Endothelial cell of umbilical vein (primary cell): ENCODE measurements at regions not wholly inside any gene's neighbourhood (a gene's known extent, or its start where the extent isn't known, plus 50 kb on each side); places are given as distances from the start of the nearest gene placed in this dataset.
A peak's percentile ranks its signal among the peaks of the same experiment; 100 is the strongest.

Experiments used
- CTCF ChIP-seq, 2 donors: IDR thresholded peaks; 1 replicate in 1 of 2; 2 replicates in 1 of 2; pipeline ENCODE4 v1.5.1; 2011; ENCODE audit warnings: low read length in 2 of 2, mild to moderate bottlenecking in 2 of 2, moderate library complexity in 2 of 2, control low read depth in 1 of 2, inconsistent platforms in 1 of 2, low read depth in 1 of 2; ENCODE audit not compliant: insufficient read depth in 1 of 2; ENCODE audit errors: extremely low read depth in 1 of 2
- FOS ChIP-seq: IDR thresholded peaks from 2 replicates; pipeline ENCODE4 v1.6.1; 2011; ENCODE audit warnings: mild to moderate bottlenecking, low read length, moderate library complexity, borderline replicate concordance; ENCODE audit not compliant: insufficient read depth
- JUN ChIP-seq: IDR thresholded peaks from 2 replicates; pipeline ENCODE4 v1.6.1; 2011; ENCODE audit warnings: borderline replicate concordance, low read depth; ENCODE audit not compliant: insufficient read length, insufficient read depth
- MYC ChIP-seq: IDR thresholded peaks from one replicate; pipeline ENCODE4 v1.6.1; 2011; ENCODE audit warnings: mild to moderate bottlenecking, low read depth, low read length
- POLR2A ChIP-seq: IDR thresholded peaks from 2 replicates; pipeline ENCODE4 v1.6.1; 2012; ENCODE audit warnings: low read depth, mild to moderate bottlenecking, control low read depth, low read length

- peak; percentile 12 for TF ChIP-seq CTCF (IDR thresholded peaks at IDR 0.05; ENCODE audit: extremely low read depth in 1 of 2, insufficient read depth in 1 of 2, low read depth in 1 of 2, low read length in 2 of 2)
- no peak for TF ChIP-seq FOS
- TF ChIP-seq MYC, result no peak
- TF ChIP-seq JUN, result no peak
- no peak for TF ChIP-seq POLR2A
These were observed 1060.6 kb upstream of the FANCL start for GRCh38 chr2:59301466-59302402.
